ENCODE measurements at regions not wholly inside any gene's neighbourhood (a gene's known extent, or its start where the extent isn't known, plus 50 kb on each side); places are given as distances from the start of the nearest gene placed in this dataset.

GRCh38 chr9:84593352-84593751 lies 76.2 kb upstream of the NTRK2 start:
- DNase-seq (ENCODE audit: extremely low read depth, low read depth): no peak
- H3K4me3 ChIP-seq (replicated peaks; ENCODE audit: low read depth, low read length): no peak overlapping the region
- no peak for TF ChIP-seq CTCF (IDR thresholded peaks at IDR 0.05; ENCODE audit: low read depth, low read length, missing control alignments)

- no peak overlapping the region for H3K4me3 ChIP-seq (replicated peaks; ENCODE audit: low read depth, low read length)
- no peak for TF ChIP-seq CTCF (IDR thresholded peaks at IDR 0.05; ENCODE audit: low read depth, low read length, missing control alignments)
- DNase-seq (ENCODE audit: extremely low read depth, low read depth): no peak
Measured at GRCh38 chr9:84597131-84597530, 72.4 kb upstream of the NTRK2 start.

- DNase-seq (ENCODE audit: extremely low read depth, low read depth): no peak
- no peak overlapping the region for H3K4me3 ChIP-seq (replicated peaks; ENCODE audit: low read depth, low read length)
- TF ChIP-seq CTCF (IDR thresholded peaks at IDR 0.05; ENCODE audit: low read depth, low read length, missing control alignments): no peak
Measured at GRCh38 chr9:84598921-84599636, 70.5 kb upstream of the NTRK2 start.

GRCh38 chr9:84600739-84601138 lies 68.8 kb upstream of the NTRK2 start:
- DNase-seq (ENCODE audit: extremely low read depth, low read depth): no peak
- H3K4me3 ChIP-seq (replicated peaks; ENCODE audit: low read depth, low read length): no peak overlapping the region
- TF ChIP-seq CTCF (IDR thresholded peaks at IDR 0.05; ENCODE audit: low read depth, low read length, missing control alignments): no peak

GRCh38 chr9:84604223-84604622 lies 65.3 kb upstream of the NTRK2 start:
- no peak overlapping the region for H3K4me3 ChIP-seq (replicated peaks; ENCODE audit: low read depth, low read length)
- DNase-seq (ENCODE audit: extremely low read depth, low read depth): no peak
- TF ChIP-seq CTCF (IDR thresholded peaks at IDR 0.05; ENCODE audit: low read depth, low read length, missing control alignments): no peak

GRCh38 chr9:84609779-84610178 lies 59.8 kb upstream of the NTRK2 start:
- no peak for DNase-seq (ENCODE audit: extremely low read depth, low read depth)
- H3K4me3 ChIP-seq (replicated peaks; ENCODE audit: low read depth, low read length): no peak overlapping the region
- TF ChIP-seq CTCF (IDR thresholded peaks at IDR 0.05; ENCODE audit: low read depth, low read length, missing control alignments): no peak

GRCh38 chr9:84613431-84613830 lies 56.1 kb upstream of the NTRK2 start:
- TF ChIP-seq CTCF (IDR thresholded peaks at IDR 0.05; ENCODE audit: low read depth, low read length, missing control alignments): no peak
- no peak for DNase-seq (ENCODE audit: extremely low read depth, low read depth)
- H3K4me3 ChIP-seq (replicated peaks; ENCODE audit: low read depth, low read length): no peak overlapping the region
